ENCODE measurements at regions not wholly inside any gene's neighbourhood (a gene's known extent, or its start where the extent isn't known, plus 50 kb on each side); places are given as distances from the start of the nearest gene placed in this dataset.

DNA sequence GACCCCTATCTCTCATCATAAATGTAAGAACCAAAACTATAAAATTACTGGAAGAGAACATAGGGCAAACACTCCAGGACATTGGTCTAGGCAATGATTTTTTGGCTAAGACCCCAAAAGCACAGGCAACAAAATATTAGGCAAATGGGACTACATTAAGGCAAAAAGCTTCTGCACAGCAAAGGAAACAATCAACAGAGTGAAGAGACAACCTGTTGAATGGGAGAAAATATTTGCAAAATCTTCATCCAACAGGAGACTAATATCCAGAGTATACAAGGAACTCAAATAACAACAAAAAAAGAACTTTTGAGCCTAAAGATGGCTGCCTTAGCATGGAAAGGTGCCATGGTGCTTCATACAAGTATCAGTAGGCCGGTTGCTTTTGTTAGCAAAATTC is 111.1 kb upstream of the FMR1 start:
- ATAC-seq (no peak), DNase-seq (no peak)
- TF ChIP-seq, protein P1, sequence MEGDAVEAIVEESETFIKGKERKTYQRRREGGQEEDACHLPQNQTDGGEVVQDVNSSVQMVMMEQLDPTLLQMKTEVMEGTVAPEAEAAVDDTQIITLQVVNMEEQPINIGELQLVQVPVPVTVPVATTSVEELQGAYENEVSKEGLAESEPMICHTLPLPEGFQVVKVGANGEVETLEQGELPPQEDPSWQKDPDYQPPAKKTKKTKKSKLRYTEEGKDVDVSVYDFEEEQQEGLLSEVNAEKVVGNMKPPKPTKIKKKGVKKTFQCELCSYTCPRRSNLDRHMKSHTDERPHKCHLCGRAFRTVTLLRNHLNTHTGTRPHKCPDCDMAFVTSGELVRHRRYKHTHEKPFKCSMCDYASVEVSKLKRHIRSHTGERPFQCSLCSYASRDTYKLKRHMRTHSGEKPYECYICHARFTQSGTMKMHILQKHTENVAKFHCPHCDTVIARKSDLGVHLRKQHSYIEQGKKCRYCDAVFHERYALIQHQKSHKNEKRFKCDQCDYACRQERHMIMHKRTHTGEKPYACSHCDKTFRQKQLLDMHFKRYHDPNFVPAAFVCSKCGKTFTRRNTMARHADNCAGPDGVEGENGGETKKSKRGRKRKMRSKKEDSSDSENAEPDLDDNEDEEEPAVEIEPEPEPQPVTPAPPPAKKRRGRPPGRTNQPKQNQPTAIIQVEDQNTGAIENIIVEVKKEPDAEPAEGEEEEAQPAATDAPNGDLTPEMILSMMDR (IDR thresholded peaks at IDR 0.05) = no peak
- Histone ChIP-seq H3K36me3 (ENCODE audit: insufficient read depth in 1 of 2, low read depth in 1 of 2) (no peaks in the 10 kb centered on the region), H3K27ac (no peak overlapping the region), H3K4me1 (no peaks in the 10 kb centered on the region), H3K9me3 (no peaks in the 10 kb centered on the region), H3K27me3 (ENCODE audit: insufficient read depth in 3 of 3, low read length in 2 of 3) (no peaks in the 10 kb centered on the region), H3K4me3 (no peak overlapping the region)
- intact Hi-C loops (cut with DNase I) = no loop called here
- 83 to 100% (median 88%) methylated on average over 1 of the region's 1 CpG for WGBS, 3 donors

DNA sequence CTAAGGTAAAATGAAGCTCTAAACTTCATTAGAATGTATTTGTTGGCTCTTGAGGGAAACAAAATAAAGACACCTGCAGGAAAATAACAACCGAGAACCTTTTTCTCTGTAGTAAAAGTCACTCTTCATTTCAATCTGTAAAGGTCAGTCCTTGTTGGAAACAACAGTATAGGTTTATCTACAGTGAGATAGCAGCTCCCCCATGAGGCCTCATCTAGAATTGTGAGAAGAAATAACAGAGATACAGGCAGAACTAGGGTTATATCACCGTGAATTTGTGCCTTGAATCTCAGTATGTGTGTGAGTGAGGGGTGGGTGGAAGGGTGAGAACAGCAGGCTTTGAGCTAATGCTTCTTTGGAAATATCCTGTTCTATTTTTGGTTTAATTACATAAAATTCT is 107.8 kb upstream of the FMR1 start:
- DNase-seq = no peak
- intact Hi-C loops (cut with DNase I) = no loop called here
- 8 to 19% (median 9%) methylated on average over 2 of the region's 2 CpGs for WGBS, 3 donors

DNA sequence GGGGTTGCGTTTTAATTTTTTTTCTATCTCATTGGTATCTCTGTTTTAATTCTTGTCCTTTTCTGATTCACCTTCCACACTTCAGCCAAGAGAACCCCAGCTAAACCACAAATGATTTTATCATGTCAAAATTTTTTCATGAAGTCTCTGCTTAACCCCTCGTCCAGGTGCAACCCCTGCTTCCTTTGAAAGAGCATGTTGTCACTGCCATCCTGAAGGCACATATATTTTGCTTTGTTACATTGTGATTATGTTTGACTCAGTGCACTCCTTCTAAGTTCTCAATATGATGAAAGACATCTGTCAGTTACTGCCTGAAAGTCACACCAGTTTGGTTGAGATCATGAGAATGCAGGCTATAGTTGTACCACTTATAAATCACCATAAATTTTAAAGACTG is 99.9 kb upstream of the FMR1 start:
- Histone ChIP-seq H3K27me3 (ENCODE audit: insufficient read depth in 3 of 3, low read length in 2 of 3) (no peaks in the 10 kb centered on the region), H3K9me3 (no peaks in the 10 kb centered on the region), H3K27ac (no peak overlapping the region), H3K36me3 (ENCODE audit: insufficient read depth in 1 of 2, low read depth in 1 of 2) (no peaks in the 10 kb centered on the region), H3K4me3 (no peak overlapping the region), H3K4me1 (no peaks in the 10 kb centered on the region)
- DNase-seq (no peak), ATAC-seq (no peak)
- TF ChIP-seq, protein P1 (IDR thresholded peaks at IDR 0.05) = no peak
- intact Hi-C loops (cut with DNase I) = no loop called here
- WGBS, 3 donors = 63 to 91% (median 89%) methylated on average over 2 of the region's 2 CpGs

More for the DNA sequence above, 107.8 kb upstream of the FMR1 start:
- no peaks in the 10 kb centered on the region for H3K4me1 ChIP-seq
- no peaks in the 10 kb centered on the region for H3K9me3 ChIP-seq
- TF ChIP-seq, protein P1 (IDR thresholded peaks at IDR 0.05) = no peak
- no peaks in the 10 kb centered on the region for H3K36me3 ChIP-seq (ENCODE audit: insufficient read depth in 1 of 2, low read depth in 1 of 2)
- H3K4me3 ChIP-seq = no peak overlapping the region
- H3K27ac ChIP-seq = no peak overlapping the region
- ATAC-seq = no peak
- H3K27me3 ChIP-seq (ENCODE audit: insufficient read depth in 3 of 3, low read length in 2 of 3) = no peaks in the 10 kb centered on the region

DNA sequence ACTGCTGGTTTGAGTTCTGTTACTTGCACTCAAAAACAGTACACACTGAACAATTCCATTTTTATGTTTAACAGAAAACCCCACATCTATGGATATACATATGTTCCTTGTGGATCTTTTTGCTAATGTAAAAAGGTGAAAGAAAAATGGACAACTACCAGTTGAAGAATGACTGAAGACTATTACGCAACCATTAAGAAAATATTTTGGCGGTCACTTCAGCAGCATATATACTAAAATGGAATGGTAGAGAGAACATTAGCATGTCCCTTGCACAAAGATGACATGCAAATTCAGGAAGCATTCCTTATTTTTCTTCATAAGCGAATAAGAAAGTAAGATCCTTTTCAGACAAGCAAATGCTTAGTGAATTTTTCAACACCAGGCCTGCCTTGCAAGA is 84.6 kb upstream of the FMR1 start:
- 60 to 95% (median 84%) methylated on average over 3 of the region's 3 CpGs for WGBS, 3 donors
- no peak for ATAC-seq
- H3K27me3 ChIP-seq (ENCODE audit: insufficient read depth in 3 of 3, low read length in 2 of 3) = no peaks in the 10 kb centered on the region

DNA sequence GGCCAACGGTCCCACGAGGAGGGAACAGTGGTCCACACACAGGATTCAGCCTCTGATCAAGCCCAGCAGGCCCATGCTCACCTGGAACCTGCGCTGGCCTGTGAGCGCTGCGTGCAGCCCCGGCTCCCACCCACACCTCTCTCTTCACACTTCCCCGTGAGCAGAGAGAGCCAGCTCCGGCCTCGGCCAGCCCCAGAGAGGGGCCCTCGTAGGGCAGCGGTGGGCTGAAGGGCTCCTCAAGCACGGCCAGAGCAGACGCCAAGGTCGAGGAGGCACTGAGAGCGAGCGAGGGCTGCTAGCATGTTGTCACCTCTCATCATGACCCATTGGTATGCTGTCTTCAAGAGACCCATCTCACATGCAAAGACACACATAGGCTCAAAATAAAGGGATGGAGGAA is 83.0 kb upstream of the FMR1 start:
- ATAC-seq (no peak), DNase-seq (no peak)
- Histone ChIP-seq H3K9me3 (no peaks in the 10 kb centered on the region), H3K36me3 (ENCODE audit: insufficient read depth in 1 of 2, low read depth in 1 of 2) (no peaks in the 10 kb centered on the region), H3K4me3 (no peak overlapping the region), H3K4me1 (no peaks in the 10 kb centered on the region), H3K27ac (no peak overlapping the region), H3K27me3 (ENCODE audit: insufficient read depth in 3 of 3, low read length in 2 of 3) (no peaks in the 10 kb centered on the region)
- 84 to 94% (median 94%) methylated on average over 9 to 16 of the region's 16 CpGs for WGBS, 3 donors
- TF ChIP-seq, protein P1 (IDR thresholded peaks at IDR 0.05) = no peak
- intact Hi-C loops (cut with DNase I) = no loop called here

More for the DNA sequence above, 84.6 kb upstream of the FMR1 start:
- TF ChIP-seq, protein P1 (IDR thresholded peaks at IDR 0.05) = no peak
- intact Hi-C loops (cut with DNase I) = no loop called here
- Histone ChIP-seq H3K4me3 (no peak overlapping the region), H3K9me3 (no peaks in the 10 kb centered on the region), H3K4me1 (no peaks in the 10 kb centered on the region), H3K27ac (no peak overlapping the region), H3K36me3 (ENCODE audit: insufficient read depth in 1 of 2, low read depth in 1 of 2) (no peaks in the 10 kb centered on the region)
- no peak for DNase-seq
